ENCODE measurements at regions not wholly inside any gene's neighbourhood (a gene's known extent, or its start where the extent isn't known, plus 50 kb on each side); places are given as distances from the start of the nearest gene placed in this dataset.
"Not testable (repeated sequence)": the region's sequence is repeated elsewhere in the genome, so short reads cannot be mapped to it uniquely, and the experiment has no call there.

DNA sequence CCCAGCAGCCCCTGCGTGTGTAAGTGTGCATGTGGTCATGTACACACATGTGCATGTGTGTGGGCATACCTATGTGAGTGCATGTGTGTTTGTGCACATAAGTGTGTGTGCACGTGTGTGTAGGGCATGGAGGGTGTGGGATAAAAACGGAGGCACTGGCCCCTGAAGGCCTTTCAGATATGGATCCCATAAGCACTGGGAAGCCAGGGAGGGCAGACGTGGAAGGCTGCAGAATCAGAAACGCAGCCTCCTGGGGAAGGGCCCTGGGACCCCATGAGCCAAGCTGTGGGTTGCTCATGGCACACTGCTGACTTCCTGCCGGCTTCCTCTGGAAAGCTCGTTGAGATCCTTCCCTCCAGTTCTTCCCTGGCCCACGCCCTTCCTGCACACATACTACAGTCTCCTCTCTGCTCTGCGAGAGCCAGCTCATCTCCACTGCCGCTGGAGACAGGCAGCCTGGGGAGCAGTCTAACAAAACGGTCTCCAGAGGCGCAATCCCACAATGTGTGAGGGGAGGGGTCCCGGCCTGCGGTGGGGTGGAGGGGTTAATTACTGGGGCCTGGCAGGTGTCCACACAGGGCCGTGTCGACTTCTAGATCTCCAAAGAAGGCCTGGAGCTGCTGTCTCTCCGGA, 435.2 kb upstream of the B3GAT1 start:
- CTCF ChIA-PET: no interaction called here

GRCh38 chr11:134846328-134847082, 434.5 kb upstream of the B3GAT1 start:
- peaks cover 8% of the 10 kb centered on the region for H3K27me3 Mint-ChIP-seq
- H3K9me3 Mint-ChIP-seq: no peaks in the 10 kb centered on the region
- no peak overlapping the region for H3K4me3 Mint-ChIP-seq
- no peak for DNase-seq
- H3K27ac Mint-ChIP-seq: no peak overlapping the region
- intact Hi-C loops (cut with micrococcal nuclease): no loop called here
- H3K4me1 Mint-ChIP-seq (ENCODE audit: low read depth): no peaks in the 10 kb centered on the region
- ChIA-PET POLR2A (no interaction called here), CTCF (no interaction called here)
- no peaks in the 10 kb centered on the region for H3K36me3 Mint-ChIP-seq

More for the DNA sequence above, 435.2 kb upstream of the B3GAT1 start:
- intact Hi-C loops (cut with micrococcal nuclease): no loop called here
- no peak overlapping the region for H3K27ac Mint-ChIP-seq
- no peaks in the 10 kb centered on the region for H3K9me3 Mint-ChIP-seq
- no peaks in the 10 kb centered on the region for H3K36me3 Mint-ChIP-seq
- H3K4me3 Mint-ChIP-seq: no peak overlapping the region
- no peak for DNase-seq
- H3K4me1 Mint-ChIP-seq (ENCODE audit: low read depth): no peaks in the 10 kb centered on the region
- H3K27me3 Mint-ChIP-seq: peaks cover 8% of the 10 kb centered on the region
- POLR2A ChIA-PET: no interaction called here

GRCh38 chr11:134845474-134846327, 433.7 kb upstream of the B3GAT1 start:
- H3K36me3 Mint-ChIP-seq: no peaks in the 10 kb centered on the region
- no peak for DNase-seq
- peaks cover 12% of the 10 kb centered on the region for H3K27me3 Mint-ChIP-seq
- H3K4me3 Mint-ChIP-seq: no peak overlapping the region
- no peak overlapping the region for H3K27ac Mint-ChIP-seq
- intact Hi-C loops (cut with micrococcal nuclease): no loop called here
- no peaks in the 10 kb centered on the region for H3K9me3 Mint-ChIP-seq
- ChIA-PET POLR2A (no interaction called here), CTCF (no interaction called here)
- no peaks in the 10 kb centered on the region for H3K4me1 Mint-ChIP-seq (ENCODE audit: low read depth)

DNA sequence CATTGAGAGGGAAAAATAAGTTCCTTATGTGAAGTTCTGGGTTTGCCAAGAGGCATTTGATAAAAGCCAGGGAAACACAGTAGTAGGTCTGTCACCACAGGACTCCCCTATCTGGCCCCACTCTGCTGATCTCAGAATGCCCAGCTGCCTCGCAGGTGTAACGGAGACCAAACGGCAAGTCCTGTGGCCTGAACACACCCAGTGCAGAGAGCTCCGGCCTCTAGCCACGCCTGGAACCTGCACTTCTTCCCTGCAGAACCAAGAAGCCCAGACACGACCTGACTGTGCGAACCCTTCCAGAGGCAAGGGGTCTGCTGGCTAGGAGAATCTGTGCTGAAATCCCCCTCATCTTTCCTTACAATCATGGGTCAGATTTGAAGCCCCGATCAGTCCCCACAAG, 432.8 kb upstream of the B3GAT1 start:
- no peaks in the 10 kb centered on the region for H3K4me1 Mint-ChIP-seq (ENCODE audit: low read depth)
- peaks cover 16% of the 10 kb centered on the region for H3K27me3 Mint-ChIP-seq
- DNase-seq: no peak
- no peaks in the 10 kb centered on the region for H3K9me3 Mint-ChIP-seq
- no peak overlapping the region for H3K27ac Mint-ChIP-seq
- no peaks in the 10 kb centered on the region for H3K36me3 Mint-ChIP-seq
- no peak overlapping the region for H3K4me3 Mint-ChIP-seq
- intact Hi-C loops (cut with micrococcal nuclease): no loop called here
- POLR2A ChIA-PET: no interaction called here
- CTCF ChIA-PET: no interaction called here

DNA sequence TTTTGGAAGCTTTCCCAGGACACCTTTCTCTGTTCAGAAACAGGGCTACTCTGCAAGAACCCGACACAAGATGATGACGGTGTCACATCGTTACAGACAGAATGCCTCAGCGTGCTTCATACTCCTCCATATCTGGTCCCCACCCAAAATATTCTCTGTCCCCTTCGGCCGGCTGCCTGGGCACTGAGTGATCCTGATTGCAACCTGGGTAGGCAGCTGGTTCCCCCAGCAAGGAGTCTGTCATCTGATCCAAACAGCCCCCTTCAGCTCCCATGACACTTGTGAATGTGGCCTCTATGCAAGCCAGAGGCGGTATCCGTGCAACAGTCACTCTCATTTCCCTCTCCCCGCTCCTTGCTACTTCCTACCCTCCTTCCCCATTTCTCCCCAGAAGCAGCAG, 431.7 kb upstream of the B3GAT1 start:
- ChIA-PET CTCF (no interaction called here), POLR2A (no interaction called here)
- H3K9me3 Mint-ChIP-seq: no peaks in the 10 kb centered on the region
- H3K4me1 Mint-ChIP-seq (ENCODE audit: low read depth): no peaks in the 10 kb centered on the region
- no peak overlapping the region for H3K27ac Mint-ChIP-seq
- H3K36me3 Mint-ChIP-seq: no peaks in the 10 kb centered on the region
- H3K4me3 Mint-ChIP-seq: no peak overlapping the region
- DNase-seq: no peak
- intact Hi-C loops (cut with micrococcal nuclease): no loop called here
- H3K27me3 Mint-ChIP-seq: peaks cover 16% of the 10 kb centered on the region

DNA sequence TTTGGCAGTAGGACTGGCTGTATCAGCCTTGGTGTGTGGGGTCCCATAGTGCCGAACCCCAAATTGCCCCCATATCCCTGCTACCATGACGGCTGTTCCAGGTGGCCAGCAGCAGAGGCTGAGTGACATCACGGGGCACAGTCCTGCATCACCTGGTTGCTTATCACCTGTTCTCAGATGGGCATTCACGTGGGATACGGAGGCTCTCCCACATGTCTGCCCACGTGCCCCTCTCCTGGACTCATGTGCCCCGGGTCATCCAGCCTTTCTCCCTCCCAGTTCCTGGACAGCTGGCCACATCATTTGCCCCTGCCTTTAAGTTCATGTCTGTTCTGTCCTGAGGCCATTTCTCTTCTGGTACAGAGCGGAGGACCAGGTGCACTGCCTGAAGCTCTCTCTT, 431.0 kb upstream of the B3GAT1 start:
- CTCF ChIA-PET: no interaction called here

GRCh38 chr11:134841972-134842371, 429.9 kb upstream of the B3GAT1 start:
- Mint-ChIP-seq H3K9me3 (no peaks in the 10 kb centered on the region), H3K4me1 (ENCODE audit: low read depth) (no peaks in the 10 kb centered on the region), H3K4me3 (no peak overlapping the region), H3K36me3 (no peaks in the 10 kb centered on the region), H3K27ac (no peak overlapping the region), H3K27me3 (peaks cover 16% of the 10 kb centered on the region)
- ChIA-PET POLR2A (no interaction called here), CTCF (no interaction called here)
- intact Hi-C loops (cut with micrococcal nuclease): no loop called here
- no peak for DNase-seq

More for the DNA sequence above, 431.0 kb upstream of the B3GAT1 start:
- DNase-seq: no peak
- no peak overlapping the region for H3K4me3 Mint-ChIP-seq
- H3K27ac Mint-ChIP-seq: no peak overlapping the region
- POLR2A ChIA-PET: no interaction called here
- no peaks in the 10 kb centered on the region for H3K4me1 Mint-ChIP-seq (ENCODE audit: low read depth)
- intact Hi-C loops (cut with micrococcal nuclease): no loop called here
- no peaks in the 10 kb centered on the region for H3K9me3 Mint-ChIP-seq
- no peaks in the 10 kb centered on the region for H3K36me3 Mint-ChIP-seq
- peaks cover 16% of the 10 kb centered on the region for H3K27me3 Mint-ChIP-seq

GRCh38 chr11:134841411-134841810, 429.4 kb upstream of the B3GAT1 start:
- Mint-ChIP-seq H3K27ac (no peak overlapping the region), H3K4me1 (ENCODE audit: low read depth) (no peaks in the 10 kb centered on the region), H3K9me3 (no peaks in the 10 kb centered on the region), H3K36me3 (no peaks in the 10 kb centered on the region), H3K4me3 (no peak overlapping the region), H3K27me3 (peaks cover 16% of the 10 kb centered on the region)
- DNase-seq: no peak
- intact Hi-C loops (cut with micrococcal nuclease): no loop called here
- ChIA-PET CTCF (no interaction called here), POLR2A (no interaction called here)

DNA sequence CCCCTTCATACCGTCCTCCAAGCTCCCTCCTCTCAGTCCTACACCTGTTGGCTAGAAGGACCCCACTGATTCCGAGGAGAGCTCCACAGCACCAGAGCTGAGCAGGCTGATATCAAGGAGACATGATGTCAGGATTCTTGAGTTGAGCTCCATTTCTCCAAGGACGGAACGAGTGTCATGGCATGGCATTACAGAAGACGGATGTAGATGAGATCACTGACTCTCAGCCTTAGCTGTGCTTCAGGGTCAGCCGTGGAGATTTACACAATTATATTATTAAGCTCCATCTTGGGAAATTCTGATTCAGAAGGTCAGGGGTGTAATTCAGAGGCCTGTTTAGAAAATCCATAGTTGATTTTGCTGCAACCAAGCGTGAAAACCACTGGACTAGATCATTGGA, 428.9 kb upstream of the B3GAT1 start:
- Mint-ChIP-seq H3K4me3 (no peak overlapping the region), H3K4me1 (ENCODE audit: low read depth) (no peaks in the 10 kb centered on the region), H3K27ac (no peak overlapping the region), H3K36me3 (no peaks in the 10 kb centered on the region), H3K9me3 (no peaks in the 10 kb centered on the region), H3K27me3 (peaks cover 16% of the 10 kb centered on the region)
- no peak for DNase-seq
- intact Hi-C loops (cut with micrococcal nuclease): no loop called here
- POLR2A ChIA-PET: no interaction called here
- CTCF ChIA-PET: no interaction called here

GRCh38 chr11:134840165-134840564, 428.1 kb upstream of the B3GAT1 start:
- POLR2A ChIA-PET; H3K4me1 Mint-ChIP-seq (ENCODE audit: low read depth); H3K36me3 Mint-ChIP-seq; CTCF ChIA-PET; intact Hi-C loops (cut with micrococcal nuclease); H3K27ac Mint-ChIP-seq; H3K9me3 Mint-ChIP-seq; DNase-seq; H3K4me3 Mint-ChIP-seq: not testable (repeated sequence)
- H3K27me3 Mint-ChIP-seq: peaks cover 16% of the 10 kb centered on the region

DNA sequence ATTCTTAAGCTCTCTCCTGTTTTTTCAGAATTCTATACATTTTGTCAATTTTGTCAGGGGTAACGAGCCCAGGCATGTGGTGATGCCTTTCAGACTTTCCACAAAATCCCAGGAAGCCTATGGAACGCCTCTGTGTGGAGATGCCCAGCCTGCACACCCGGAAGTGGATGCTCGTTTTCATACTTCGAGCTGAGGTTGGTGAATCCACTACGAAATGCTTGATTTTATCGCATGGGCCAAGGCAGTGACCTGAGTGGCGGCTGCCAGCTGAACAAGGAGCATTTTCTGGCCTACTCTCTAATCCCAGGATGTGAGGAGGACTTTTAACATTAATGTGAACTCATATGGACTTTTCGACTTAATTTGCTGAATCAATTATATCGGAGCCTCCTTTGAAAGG, 426.7 kb upstream of the B3GAT1 start:
- no peak for DNase-seq
- H3K27ac Mint-ChIP-seq: no peak overlapping the region
- H3K36me3 Mint-ChIP-seq: no peaks in the 10 kb centered on the region
- H3K27me3 Mint-ChIP-seq: peaks cover 16% of the 10 kb centered on the region
- POLR2A ChIA-PET: no interaction called here
- no peak overlapping the region for H3K4me3 Mint-ChIP-seq
- H3K9me3 Mint-ChIP-seq: no peaks in the 10 kb centered on the region
- no peaks in the 10 kb centered on the region for H3K4me1 Mint-ChIP-seq (ENCODE audit: low read depth)
- intact Hi-C loops (cut with micrococcal nuclease): no loop called here
- CTCF ChIA-PET: no interaction called here

DNA sequence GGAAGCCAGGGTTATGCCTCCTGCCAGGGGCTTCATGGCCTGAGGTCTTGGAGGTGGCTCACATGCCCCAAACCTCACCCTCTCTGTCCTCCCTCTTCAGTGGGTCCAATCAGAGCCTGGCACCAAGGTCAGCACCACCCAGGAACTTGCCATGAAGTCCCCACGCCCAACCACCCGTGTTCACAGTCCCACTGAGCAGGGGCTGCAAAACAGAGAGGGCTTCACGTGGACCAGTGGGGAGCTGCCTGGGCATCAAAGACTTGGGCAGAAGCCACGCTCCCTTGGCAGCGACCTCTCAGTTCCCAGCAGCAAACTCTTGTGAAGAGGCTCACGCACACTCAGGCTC, 425.8 kb upstream of the B3GAT1 start:
- no peak overlapping the region for H3K4me3 Mint-ChIP-seq
- CTCF ChIA-PET: no interaction called here
- H3K27me3 Mint-ChIP-seq: peaks cover 16% of the 10 kb centered on the region
- intact Hi-C loops (cut with micrococcal nuclease): no loop called here
- H3K4me1 Mint-ChIP-seq (ENCODE audit: low read depth): no peaks in the 10 kb centered on the region
- no peak for DNase-seq
- no peak overlapping the region for H3K27ac Mint-ChIP-seq
- no peaks in the 10 kb centered on the region for H3K36me3 Mint-ChIP-seq
- POLR2A ChIA-PET: no interaction called here
- no peaks in the 10 kb centered on the region for H3K9me3 Mint-ChIP-seq

All from activated CD4-positive, alpha-beta memory T cell treated with anti-CD3 and anti-CD28 coated beads for 36 hours (primary cell).